Prostate gland (tissue), 2 donors: ENCODE measurements at regions not wholly inside any gene's neighbourhood (a gene's known extent, or its start where the extent isn't known, plus 50 kb on each side); places are given as distances from the start of the nearest gene placed in this dataset.

ENCODE experiments used
- DNase-seq: peaks from one replicate; pipeline ENCODE4 v3.0.0-alpha.2; 2019; ENCODE audit warnings: low spot score
- H3K27ac ChIP-seq, 2 donors: fragments of 200-600 bp; sonication (generic); 2 replicates each; pipeline ENCODE4 v1.5.1; 2017 to 2019
- H3K27me3 ChIP-seq: fragments of 200-600 bp; sonication (generic); replicated peaks from 2 replicates; pipeline ENCODE4 v1.5.1; 2019; ENCODE audit not compliant: insufficient read depth
- H3K36me3 ChIP-seq, 2 donors: fragments of 200-600 bp; sonication (generic); 1 replicate in 1 of 2; 2 replicates in 1 of 2; pipeline versions ENCODE4 v1.5.1 to v1.8.1; 2017 to 2019
- H3K4me1 ChIP-seq: fragments of 200-600 bp; sonication (generic); replicated peaks from 2 replicates; pipeline ENCODE4 v1.5.1; 2019
- H3K4me3 ChIP-seq, 2 donors: fragments of 200-600 bp; sonication (generic); 2 replicates each; pipeline ENCODE4 v1.5.1; 2017 to 2019
- H3K9me3 ChIP-seq: fragments of 200-600 bp; sonication (generic); 2 replicates; pipeline ENCODE4 v1.5.1; 2017
- CTCF ChIP-seq, 4 experiments: fragments of 200-600 bp in 2 of 4; fragments of 450-650 bp in 2 of 4; sonication (generic) in 2 of 4; IDR thresholded peaks; 1 replicate in 3 of 4; 2 replicates in 1 of 4; pipeline ENCODE4 v1.5.1; 2016 to 2019; ENCODE audit warnings: antibody characterized with exemption in 4 of 4, mild to moderate bottlenecking in 2 of 4, moderate library complexity in 2 of 4
- POLR2A ChIP-seq: fragments of 450-650 bp; IDR thresholded peaks from one replicate; pipeline ENCODE4 v1.6.1; 2016; ENCODE audit warnings: antibody characterized with exemption, mild to moderate bottlenecking
- POLR2AphosphoS5 ChIP-seq: sonication (generic); formaldehyde crosslinking; IDR thresholded peaks from one replicate; pipeline ENCODE4 v1.6.1; 2017; ENCODE audit warnings: antibody characterized with exemption
- WGBS: methylation state at CpG from one replicate; pipeline ENCODE4 v1.1.5; 2018; 5-methylcytosine and 5-hydroxymethylcytosine counted together
- intact Hi-C: fragments of 100-400 bp; cut with DNase I; formaldehyde crosslinking; loops from one replicate; pipeline ENCODE4 v1.14.2; 2022

- Histone ChIP-seq H3K36me3 (no peaks in the 10 kb centered on the region), H3K27ac (no peak overlapping the region), H3K4me1 (no peaks in the 10 kb centered on the region), H3K9me3 (no peaks in the 10 kb centered on the region), H3K4me3 (no peak overlapping the region), H3K27me3 (no peaks in the 10 kb centered on the region)
- TF ChIP-seq POLR2AphosphoS5 (no peak), CTCF (IDR thresholded peaks at IDR 0.05) (no peak), POLR2A (no peak)
- no peak for DNase-seq
- intact Hi-C loops: no loop called here
- 90% methylated on average over 4 of the region's 4 CpGs for WGBS
Observed at GRCh38 chr1:103230061-103230460, 121.7 kb upstream of the COL11A1 start.

GRCh38 chr1:103220631-103221041, 112.3 kb upstream of the COL11A1 start:
- Histone ChIP-seq H3K9me3 (no peaks in the 10 kb centered on the region), H3K27me3 (no peaks in the 10 kb centered on the region), H3K4me3 (no peak overlapping the region), H3K27ac (no peak overlapping the region), H3K4me1 (no peaks in the 10 kb centered on the region), H3K36me3 (no peaks in the 10 kb centered on the region)
- no peak for TF ChIP-seq POLR2AphosphoS5
- TF ChIP-seq CTCF (IDR thresholded peaks at IDR 0.05): no peak
- TF ChIP-seq POLR2A: no peak
- no peak for DNase-seq
- WGBS: 33% methylated on average over 1 of the region's 1 CpG
- intact Hi-C loops: no loop called here

- Histone ChIP-seq H3K27ac (no peak overlapping the region), H3K36me3 (no peaks in the 10 kb centered on the region), H3K9me3 (no peaks in the 10 kb centered on the region), H3K4me3 (no peak overlapping the region), H3K27me3 (no peaks in the 10 kb centered on the region), H3K4me1 (no peaks in the 10 kb centered on the region)
- 34% methylated on average over 1 of the region's 1 CpG for WGBS
- no peak for TF ChIP-seq POLR2A
- intact Hi-C loops: no loop called here
- DNase-seq: no peak
Observed at GRCh38 chr1:103218821-103219220, 110.5 kb upstream of the COL11A1 start.

GRCh38 chr1:103218369-103218768, 110.0 kb upstream of the COL11A1 start:
- TF ChIP-seq POLR2A (no peak), CTCF (IDR thresholded peaks at IDR 0.05) (no peak), POLR2AphosphoS5 (no peak)
- H3K27ac ChIP-seq: no peak overlapping the region
- H3K36me3 ChIP-seq: no peaks in the 10 kb centered on the region
- intact Hi-C loops: no loop called here
- no peak for DNase-seq
- no peaks in the 10 kb centered on the region for H3K4me1 ChIP-seq
- H3K4me3 ChIP-seq: no peak overlapping the region
- no peaks in the 10 kb centered on the region for H3K9me3 ChIP-seq
- no peaks in the 10 kb centered on the region for H3K27me3 ChIP-seq

GRCh38 chr1:103211073-103211472, 102.8 kb upstream of the COL11A1 start:
- H3K27ac ChIP-seq: no peak overlapping the region
- H3K4me1 ChIP-seq: no peaks in the 10 kb centered on the region
- no peaks in the 10 kb centered on the region for H3K9me3 ChIP-seq
- DNase-seq: no peak
- TF ChIP-seq POLR2AphosphoS5: no peak
- TF ChIP-seq POLR2A: no peak
- TF ChIP-seq CTCF (IDR thresholded peaks at IDR 0.05): no peak
- 26% methylated on average over 1 of the region's 1 CpG for WGBS
- H3K4me3 ChIP-seq: no peak overlapping the region
- intact Hi-C loops: no loop called here
- no peaks in the 10 kb centered on the region for H3K36me3 ChIP-seq
- no peaks in the 10 kb centered on the region for H3K27me3 ChIP-seq
